ENCODE measurements at regions not wholly inside any gene's neighbourhood (a gene's known extent, or its start where the extent isn't known, plus 50 kb on each side); places are given as distances from the start of the nearest gene placed in this dataset.

DNA sequence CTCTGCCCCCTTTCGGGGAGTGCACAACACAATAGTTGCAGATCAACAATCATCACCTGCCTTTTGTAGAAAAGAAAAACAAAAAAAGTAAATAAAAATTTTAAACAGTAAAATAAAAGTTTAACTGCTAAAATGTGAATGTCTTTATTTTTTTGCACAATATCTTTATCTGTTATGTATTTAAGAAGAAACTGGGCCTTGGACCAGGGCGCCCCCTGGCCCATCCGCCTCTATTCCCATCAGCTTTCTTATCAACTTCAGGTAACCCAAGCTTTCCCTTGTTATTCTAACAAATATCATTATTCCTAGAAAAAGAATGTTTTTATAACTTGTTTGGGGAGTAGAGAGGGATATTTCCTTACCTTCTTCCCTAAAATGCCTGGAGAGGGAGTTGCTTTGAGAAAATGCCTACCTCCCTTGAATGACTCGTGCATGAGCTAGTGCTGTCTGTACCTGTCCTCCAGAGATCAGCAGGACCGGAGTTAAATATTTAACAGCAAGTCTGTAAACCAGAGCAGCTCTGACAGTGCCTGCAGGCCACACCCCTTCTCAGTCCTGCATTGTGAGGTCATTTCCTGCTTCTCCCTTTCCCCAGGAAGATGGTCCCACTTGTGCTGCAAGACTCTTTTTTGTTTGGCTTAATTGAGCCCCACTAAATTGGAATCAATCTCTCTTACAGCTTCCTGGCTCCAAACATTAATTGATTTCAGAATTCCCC is 192.8 kb upstream of the RGS6 start:
- H3K4me1 ChIP-seq (replicated peaks in 1 of 2), result no peaks in the 10 kb centered on the region
- in situ Hi-C loops (cut with MboI; ENCODE audit: low pct_unique_long_range_greater_than_20kb in 2 of 9, low sequenced_read_pairs in 9 of 9, unreplicated experiment in 9 of 9), result loop anchor here in 3 of 9 experiments (25.0 kb wide), 2 partner anchors 402 to 602 kb away; no protein-coding TSS in a partner anchor
- WGBS, 10 experiments, result 80 to 100% (median 97%) methylated on average over 1 to 5 of the region's 5 CpGs
- no peak overlapping the region for H3K27ac ChIP-seq
- peak in 5 of 8 experiments; percentile 44 to 80 (median 60) for ATAC-seq (replicated peaks in 6 of 8)
- no peak overlapping the region for H3K4me3 ChIP-seq

DNA sequence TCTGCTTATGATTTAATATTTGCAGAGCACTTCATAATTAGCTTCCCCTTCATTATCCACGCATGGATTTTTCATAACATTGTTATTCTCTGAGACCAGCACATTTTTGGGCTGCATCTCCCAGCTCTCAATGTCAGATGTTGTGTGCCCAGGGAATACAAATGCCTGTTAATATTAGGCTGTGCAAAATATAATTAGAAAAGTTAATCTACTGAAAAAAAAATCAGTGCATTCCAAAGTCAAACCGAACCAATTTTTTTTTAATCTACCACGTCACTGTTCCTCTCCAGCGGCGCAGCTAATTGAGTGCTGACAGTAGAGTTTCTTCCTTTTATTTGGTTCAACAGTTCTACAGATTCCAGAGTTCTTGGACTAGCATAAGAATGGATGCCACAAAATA is 191.0 kb upstream of the RGS6 start:
- in situ Hi-C loops (cut with MboI; ENCODE audit: low pct_unique_long_range_greater_than_20kb in 2 of 9, low sequenced_read_pairs in 9 of 9, unreplicated experiment in 9 of 9), result loop anchor here in 4 of 9 experiments (10.0 to 25.0 kb wide), 3 partner anchors 404 to 606 kb away; no protein-coding TSS in a partner anchor
- no peak overlapping the region for H3K4me3 ChIP-seq
- WGBS, 10 experiments, result 6 to 100% (median 95%) methylated on average over 1 to 5 of the region's 5 CpGs; no CpG with 5 or more reads in 1 of the 10 experiments
- H3K4me1 ChIP-seq (replicated peaks in 1 of 2), result no peaks in the 10 kb centered on the region
- no peak for ATAC-seq (replicated peaks in 6 of 8)
- no peak overlapping the region for H3K27ac ChIP-seq

DNA sequence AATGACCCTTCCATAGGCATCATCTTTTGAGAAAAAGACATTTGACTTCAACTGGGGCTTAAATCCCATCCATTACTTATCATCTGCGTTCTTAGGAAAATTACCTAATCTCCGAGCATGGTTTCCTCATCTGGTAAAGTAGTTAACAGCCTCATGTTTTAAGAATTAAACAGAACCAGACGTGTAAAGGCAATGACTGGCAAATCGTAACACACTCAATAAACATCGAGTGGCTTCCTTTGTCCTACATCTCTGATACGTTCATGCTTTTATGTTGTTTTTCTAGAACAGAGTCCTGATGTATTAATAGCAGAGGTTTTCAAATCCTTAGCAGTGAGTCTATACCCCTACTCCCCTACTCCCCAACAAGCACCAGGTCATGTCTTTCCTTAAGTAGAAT is 189.7 kb upstream of the RGS6 start:
- in situ Hi-C loops (cut with MboI; ENCODE audit: low pct_unique_long_range_greater_than_20kb in 2 of 9, low sequenced_read_pairs in 9 of 9, unreplicated experiment in 9 of 9), result loop anchor here in 4 of 9 experiments (10.0 to 25.0 kb wide), 3 partner anchors 405 to 608 kb away; no protein-coding TSS in a partner anchor
- no peak overlapping the region for H3K4me3 ChIP-seq
- H3K27ac ChIP-seq, result no peak overlapping the region
- 10 to 97% (median 70%) methylated on average over 2 to 6 of the region's 6 CpGs; no CpG with 5 or more reads in 1 of the 10 experiments for WGBS, 10 experiments
- no peaks in the 10 kb centered on the region for H3K4me1 ChIP-seq (replicated peaks in 1 of 2)
- ATAC-seq (replicated peaks in 6 of 8), result no peak

DNA sequence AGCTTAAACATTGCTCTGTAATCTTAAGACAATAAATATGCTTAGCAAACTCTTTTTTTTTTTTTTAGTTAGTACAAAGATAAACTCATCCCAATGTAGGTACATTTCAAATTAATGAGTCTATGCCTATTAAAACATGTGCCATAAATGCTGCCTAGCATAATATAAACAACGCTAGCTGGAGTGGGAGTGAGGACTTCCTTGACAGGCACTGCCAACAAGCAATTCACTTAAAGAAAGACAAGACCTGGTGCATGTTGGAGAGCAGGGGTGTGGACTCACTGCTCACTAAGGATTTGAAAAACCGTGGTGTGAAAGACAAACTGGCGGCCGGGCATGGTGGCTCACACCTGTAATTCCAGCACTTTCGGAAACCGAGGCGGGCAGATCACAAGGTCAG is 187.2 kb upstream of the RGS6 start:
- Histone ChIP-seq H3K4me1 (replicated peaks in 1 of 2) (no peaks in the 10 kb centered on the region), H3K4me3 (no peak overlapping the region), H3K27ac (no peak overlapping the region)
- in situ Hi-C loops (cut with MboI; ENCODE audit: low pct_unique_long_range_greater_than_20kb in 2 of 9, low sequenced_read_pairs in 9 of 9, unreplicated experiment in 9 of 9), result loop anchor here in 4 of 9 experiments (10.0 to 25.0 kb wide), 3 partner anchors 408 to 610 kb away; no protein-coding TSS in a partner anchor
- ATAC-seq (replicated peaks in 6 of 8), result no peak
- WGBS, 10 experiments, result 60 to 100% (median 90%) methylated on average over 1 to 7 of the region's 7 CpGs; no CpG with 5 or more reads in 2 of the 10 experiments

DNA sequence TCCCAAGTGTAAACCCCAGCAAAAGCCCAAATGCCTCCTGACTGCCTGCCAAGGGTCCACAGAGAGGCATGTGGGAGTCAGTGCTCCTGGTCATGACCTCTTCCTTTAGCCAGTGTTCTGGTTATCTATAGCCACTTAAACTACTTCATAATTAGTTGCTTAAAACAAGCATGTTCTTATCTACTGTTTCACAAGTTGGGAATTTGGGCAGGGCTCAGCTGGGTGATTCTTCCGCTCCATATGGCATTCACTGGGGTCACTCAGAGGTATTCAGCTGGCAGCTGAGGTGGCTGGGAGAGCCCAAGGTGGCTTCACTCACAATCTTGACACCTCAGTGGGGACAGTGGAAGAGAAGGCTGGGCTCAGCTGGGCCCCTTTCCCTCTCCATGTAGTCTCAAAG is 184.0 kb upstream of the RGS6 start:
- H3K27ac ChIP-seq, result no peak overlapping the region
- no peak overlapping the region for H3K4me3 ChIP-seq
- no peaks in the 10 kb centered on the region for H3K4me1 ChIP-seq (replicated peaks in 1 of 2)
- no CpG with 5 or more reads among the region's 1 CpG for WGBS, 10 experiments
- no peak for ATAC-seq (replicated peaks in 6 of 8)
- in situ Hi-C loops (cut with MboI; ENCODE audit: low pct_unique_long_range_greater_than_20kb in 2 of 9, low sequenced_read_pairs in 9 of 9, unreplicated experiment in 9 of 9), result loop anchor here in 4 of 9 experiments (10.0 to 25.0 kb wide), 3 partner anchors 411 to 613 kb away; no protein-coding TSS in a partner anchor

DNA sequence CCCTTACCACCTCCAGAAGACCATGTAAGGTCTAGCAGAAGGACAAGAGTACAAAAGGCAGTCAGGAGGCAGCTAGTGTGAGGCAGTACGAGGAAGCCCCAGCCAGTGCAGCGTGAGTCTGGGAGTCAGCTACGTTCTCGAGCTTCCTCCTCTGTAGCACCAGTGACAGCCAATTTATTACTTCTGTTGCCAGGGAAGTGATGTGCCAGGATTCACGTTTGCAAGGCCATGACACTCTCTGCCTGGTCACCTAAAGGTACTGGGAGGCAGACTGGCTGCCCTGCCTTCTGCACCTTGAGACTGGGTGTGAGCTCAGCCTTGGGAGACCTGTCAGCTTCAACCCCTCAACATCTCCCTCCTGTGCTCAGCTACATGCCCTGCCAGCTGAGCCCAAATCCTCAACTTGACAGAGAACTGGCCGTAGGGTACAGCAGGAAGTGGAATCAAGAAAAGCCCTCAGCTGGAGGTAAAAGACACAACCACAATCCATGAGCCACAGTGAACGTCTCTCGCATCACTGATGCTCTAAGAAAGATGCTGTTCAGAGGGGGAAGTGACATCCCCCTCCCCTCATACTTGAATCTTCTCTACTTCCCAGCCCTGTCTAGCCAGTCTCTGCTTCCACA is 182.5 kb upstream of the RGS6 start:
- 53 to 88% (median 75%) methylated on average over 2 to 4 of the region's 8 CpGs; no CpG with 5 or more reads in 3 of the 10 experiments for WGBS, 10 experiments
- in situ Hi-C loops (cut with MboI; ENCODE audit: low pct_unique_long_range_greater_than_20kb in 2 of 9, low sequenced_read_pairs in 9 of 9, unreplicated experiment in 9 of 9), result loop anchor here in 7 of 9 experiments (10.0 to 25.0 kb wide), 3 partner anchors 412 to 615 kb away; no protein-coding TSS in a partner anchor
- Histone ChIP-seq H3K4me1 (replicated peaks in 1 of 2) (peaks cover 4 to 5% of the 10 kb centered on the region in 2 donors), H3K4me3 (no peak overlapping the region), H3K27ac (no peak overlapping the region)
- ATAC-seq (replicated peaks in 6 of 8), result peak in 1 of 8 experiments; percentile 38

DNA sequence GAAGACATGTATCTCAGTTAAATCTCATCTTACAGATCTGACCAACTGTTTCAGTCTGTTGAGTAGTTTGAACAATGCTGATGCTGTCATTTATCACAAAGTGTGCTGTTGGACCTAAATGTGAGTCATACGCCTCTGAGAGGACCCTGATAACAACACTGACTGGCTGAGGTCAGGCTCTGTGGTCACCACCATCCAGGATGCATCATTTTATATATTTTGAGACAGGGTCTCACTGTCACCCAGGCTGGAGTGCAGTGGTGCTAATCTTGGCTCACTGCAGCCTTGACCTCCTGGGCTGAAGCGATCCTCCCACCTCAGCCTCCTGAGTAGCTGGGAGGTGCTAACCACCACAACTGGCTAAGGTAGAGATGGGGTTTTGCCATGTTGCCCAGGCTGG is 181.0 kb upstream of the RGS6 start:
- H3K4me3 ChIP-seq, result no peak overlapping the region
- H3K27ac ChIP-seq, result no peak overlapping the region
- in situ Hi-C loops (cut with MboI; ENCODE audit: low pct_unique_long_range_greater_than_20kb in 2 of 9, low sequenced_read_pairs in 9 of 9, unreplicated experiment in 9 of 9), result loop anchor here in 3 of 9 experiments (25.0 kb wide), 1 partner anchor 614 kb away; no protein-coding TSS in a partner anchor
- peak in 1 of 8 experiments; percentile 27 for ATAC-seq (replicated peaks in 6 of 8)
- peaks cover 5 to 7% of the 10 kb centered on the region in 2 donors for H3K4me1 ChIP-seq (replicated peaks in 1 of 2)
- WGBS, 10 experiments, result 100% methylated on average over 1 of the region's 2 CpGs; no CpG with 5 or more reads in 7 of the 10 experiments

DNA sequence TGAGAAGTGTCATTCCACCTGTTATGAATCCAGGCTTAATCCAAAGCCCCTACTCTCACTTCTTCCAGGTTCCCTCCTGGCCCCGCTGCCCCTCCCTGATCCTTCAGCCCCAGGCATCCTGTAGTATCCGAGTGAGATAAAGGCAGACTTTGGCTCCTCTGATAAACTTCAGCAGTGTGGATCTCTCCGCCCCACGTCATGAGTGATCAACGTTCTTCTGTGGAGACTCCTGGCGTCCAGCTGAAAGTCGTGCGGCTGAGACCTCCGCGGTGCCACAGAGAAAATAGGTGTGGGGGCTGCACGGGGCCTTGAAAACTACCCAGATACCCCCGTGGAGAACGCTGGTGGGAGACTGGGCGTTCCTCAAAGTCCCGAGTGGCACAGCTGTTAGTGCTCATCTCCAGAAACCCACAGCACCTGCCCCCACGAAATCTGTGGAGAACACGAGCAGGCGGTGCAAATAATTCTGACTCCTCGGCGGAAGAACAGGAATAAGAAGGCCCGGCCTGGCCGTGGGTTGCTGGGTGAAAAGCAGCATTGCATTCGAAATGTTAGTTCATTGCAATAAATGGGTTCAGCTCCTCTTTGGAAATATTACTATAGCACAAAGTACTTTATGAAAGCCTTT is 180.0 kb upstream of the RGS6 start:
- ATAC-seq (replicated peaks in 6 of 8), result no peak
- 57 to 100% (median 89%) methylated on average over 1 to 13 of the region's 23 CpGs; no CpG with 5 or more reads in 2 of the 10 experiments for WGBS, 10 experiments
- in situ Hi-C loops (cut with MboI; ENCODE audit: low pct_unique_long_range_greater_than_20kb in 2 of 9, low sequenced_read_pairs in 9 of 9, unreplicated experiment in 9 of 9), result loop anchor here in 3 of 9 experiments (25.0 kb wide), 1 partner anchor 615 kb away; no protein-coding TSS in a partner anchor
- no peak overlapping the region for H3K4me3 ChIP-seq
- no peak overlapping the region for H3K27ac ChIP-seq
- peaks cover 5 to 7% of the 10 kb centered on the region in 2 donors for H3K4me1 ChIP-seq (replicated peaks in 1 of 2)

DNA sequence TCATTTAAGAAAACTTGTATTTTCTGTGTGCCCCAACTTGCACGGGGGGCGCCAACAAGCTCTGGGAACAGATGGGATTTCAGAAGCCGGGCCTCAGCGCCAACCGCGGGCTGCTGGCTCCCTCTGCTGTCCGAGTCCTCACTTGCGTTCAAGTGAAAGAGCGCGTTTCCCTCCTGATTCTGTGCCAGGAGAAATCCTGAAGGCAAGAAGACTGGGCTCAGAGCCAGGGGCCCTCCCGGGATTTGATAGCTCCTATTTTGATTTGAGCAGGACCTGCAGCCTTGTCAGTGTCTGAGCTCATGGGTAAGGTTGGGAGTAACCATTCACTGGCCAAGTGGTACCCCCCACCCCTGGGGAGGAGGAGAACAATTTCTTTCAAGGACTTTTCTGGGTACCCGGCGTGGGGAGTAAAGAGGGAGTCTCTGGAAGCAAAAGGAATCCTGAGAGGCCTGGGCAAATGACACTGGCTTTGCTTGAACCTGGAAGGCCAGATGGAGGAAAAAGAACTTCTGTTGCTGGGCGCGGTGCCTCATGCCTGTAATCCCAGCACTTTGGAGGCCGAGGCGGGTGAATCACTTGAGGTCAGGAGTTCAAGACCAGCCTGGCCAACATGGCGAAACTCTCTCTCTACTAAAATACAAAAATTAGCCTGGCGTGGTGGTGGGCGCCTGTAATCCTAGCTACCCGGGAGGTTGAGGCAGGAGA is 179.0 kb upstream of the RGS6 start:
- H3K27ac ChIP-seq, result no peak overlapping the region
- peaks cover 5 to 7% of the 10 kb centered on the region in 2 donors for H3K4me1 ChIP-seq (replicated peaks in 1 of 2)
- 0 to 100% (median 40%) methylated on average over 2 to 17 of the region's 21 CpGs; no CpG with 5 or more reads in 4 of the 10 experiments for WGBS, 10 experiments
- in situ Hi-C loops (cut with MboI; ENCODE audit: low pct_unique_long_range_greater_than_20kb in 2 of 9, low sequenced_read_pairs in 9 of 9, unreplicated experiment in 9 of 9), result loop anchor here in 3 of 9 experiments (25.0 kb wide), 1 partner anchor 616 kb away; no protein-coding TSS in a partner anchor
- ATAC-seq (replicated peaks in 6 of 8), result peak; percentile 79 to 96 (median 89)
- H3K4me3 ChIP-seq, result no peak overlapping the region

DNA sequence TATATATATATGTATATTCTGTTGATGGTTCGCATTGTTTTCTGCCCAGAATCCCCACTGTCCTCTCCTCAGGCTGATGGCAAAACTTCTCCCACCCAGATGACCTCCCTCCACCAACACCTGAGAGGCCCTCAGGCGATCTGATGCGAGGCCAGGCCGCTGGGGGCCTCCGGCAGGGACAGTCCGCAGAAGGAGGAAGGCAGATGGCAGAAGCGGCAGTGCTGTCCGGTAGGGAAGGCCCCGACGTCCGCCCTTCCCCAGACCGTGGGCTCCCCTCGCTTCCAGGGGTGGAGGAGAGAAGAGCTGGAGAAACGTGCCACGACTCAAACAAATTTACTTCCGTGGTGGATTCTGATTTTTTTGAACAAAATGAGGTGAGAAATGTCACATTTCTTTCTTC is 178.3 kb upstream of the RGS6 start:
- H3K4me3 ChIP-seq, result no peak overlapping the region
- H3K27ac ChIP-seq, result no peak overlapping the region
- WGBS, 10 experiments, result 80 to 100% (median 90%) methylated on average over 1 to 9 of the region's 16 CpGs; no CpG with 5 or more reads in 5 of the 10 experiments
- H3K4me1 ChIP-seq (replicated peaks in 1 of 2), result peaks cover 5 to 7% of the 10 kb centered on the region in 2 donors
- no peak for ATAC-seq (replicated peaks in 6 of 8)
- in situ Hi-C loops (cut with MboI; ENCODE audit: low pct_unique_long_range_greater_than_20kb in 2 of 9, low sequenced_read_pairs in 9 of 9, unreplicated experiment in 9 of 9), result loop anchor here in 3 of 9 experiments (25.0 kb wide), 1 partner anchor 617 kb away; no protein-coding TSS in a partner anchor

DNA sequence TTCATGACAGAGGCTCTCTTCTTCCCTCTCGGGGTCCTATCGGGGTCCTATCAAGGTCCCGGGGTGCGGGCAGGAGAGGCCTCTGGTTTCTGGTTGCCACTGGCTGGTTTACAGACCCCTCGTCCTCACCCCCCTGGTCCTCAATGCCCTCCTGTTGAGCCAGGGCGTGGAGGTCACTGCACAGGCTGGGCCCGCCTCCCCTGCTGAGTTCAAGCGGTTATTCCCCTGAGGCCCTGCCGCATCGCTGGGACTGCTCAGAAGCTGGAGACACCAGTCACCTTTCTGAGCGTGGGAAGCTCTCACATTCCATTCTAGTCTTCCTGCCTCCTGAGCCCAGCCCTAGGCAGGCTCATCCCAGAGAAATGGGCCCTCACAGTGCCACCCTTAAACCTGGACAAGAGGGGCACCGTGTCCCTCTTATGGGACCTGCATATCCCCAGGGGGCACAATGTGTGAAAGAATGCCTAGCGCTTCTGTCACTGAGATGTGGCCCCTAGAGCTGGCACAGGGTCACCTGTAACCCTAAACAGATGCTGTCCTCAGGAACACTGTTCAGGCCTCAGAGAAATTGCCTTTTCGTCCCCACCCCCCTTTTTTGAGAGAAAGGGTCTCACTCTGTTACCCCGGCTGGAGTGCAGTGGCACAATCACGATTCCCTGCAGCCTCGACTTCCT is 177.7 kb upstream of the RGS6 start:
- Histone ChIP-seq H3K4me3 (no peak overlapping the region), H3K27ac (no peak overlapping the region), H3K4me1 (replicated peaks in 1 of 2) (peaks cover 5 to 7% of the 10 kb centered on the region in 2 donors)
- ATAC-seq (replicated peaks in 6 of 8), result peak in 4 of 8 experiments; percentile 23 to 61 (median 46)
- 50 to 100% (median 92%) methylated on average over 1 to 7 of the region's 17 CpGs; no CpG with 5 or more reads in 3 of the 10 experiments for WGBS, 10 experiments
- in situ Hi-C loops (cut with MboI; ENCODE audit: low pct_unique_long_range_greater_than_20kb in 2 of 9, low sequenced_read_pairs in 9 of 9, unreplicated experiment in 9 of 9), result loop anchor here in 3 of 9 experiments (25.0 kb wide), 1 partner anchor 617 kb away; no protein-coding TSS in a partner anchor

All from motor neuron (in vitro differentiated cells).